Upper lobe of left lung (tissue), 4 donors: ENCODE measurements at regions not wholly inside any gene's neighbourhood (a gene's known extent, or its start where the extent isn't known, plus 50 kb on each side); places are given as distances from the start of the nearest gene placed in this dataset.

Experiments used
- EP300 ChIP-seq, 4 donors: sonication (generic); formaldehyde crosslinking; IDR thresholded peaks; one replicate each; pipeline ENCODE4 v1.5.1; 2017; ENCODE audit warnings: antibody characterized with exemption in 4 of 4, control low read depth in 2 of 4
- POLR2A ChIP-seq, 4 donors: fragments of 450-650 bp; IDR thresholded peaks; one replicate each; pipeline ENCODE4 v1.5.1; 2016 to 2017; ENCODE audit warnings: antibody characterized with exemption in 4 of 4, mild to moderate bottlenecking in 2 of 4
- POLR2AphosphoS5 ChIP-seq, 2 donors: sonication (generic); formaldehyde crosslinking; IDR thresholded peaks; one replicate each; pipeline ENCODE4 v1.5.1; 2017; ENCODE audit warnings: antibody characterized with exemption in 2 of 2

DNA sequence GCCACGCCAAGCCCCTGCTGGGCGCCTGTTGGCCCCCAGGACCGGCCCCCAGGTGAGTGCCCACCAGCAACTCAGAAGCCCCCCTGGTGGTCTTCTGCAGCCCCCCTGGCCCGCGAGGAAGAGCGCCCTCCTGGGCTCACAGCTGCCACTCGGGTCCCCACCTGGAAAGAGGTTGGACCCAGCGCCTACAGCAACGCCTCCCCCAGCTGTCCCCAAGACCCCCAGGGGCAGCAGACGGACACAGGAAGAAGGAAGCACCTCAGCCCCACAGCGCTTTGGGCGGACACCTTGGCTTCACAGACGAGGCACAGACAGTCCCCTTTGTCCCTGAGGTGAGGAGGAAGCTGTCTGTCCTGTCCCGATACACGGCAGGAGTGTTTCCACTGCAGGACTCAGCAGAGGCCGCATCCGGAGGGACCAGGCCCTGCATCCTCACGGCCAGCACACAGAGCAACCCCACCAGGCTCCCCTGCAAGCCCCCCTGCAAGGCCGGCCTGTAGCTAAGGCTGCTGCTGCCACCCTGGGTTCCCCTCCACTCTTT lies 115.6 kb upstream of the NKX1-1 start:
- TF ChIP-seq POLR2AphosphoS5 (IDR thresholded peaks at IDR 0.05) (no peak), EP300 (IDR thresholded peaks at IDR 0.05) (no peak), POLR2A (IDR thresholded peaks at IDR 0.05) (no peak)
